Naive thymus-derived CD4-positive, alpha-beta T cell (primary cell): ENCODE measurements at regions not wholly inside any gene's neighbourhood (a gene's known extent, or its start where the extent isn't known, plus 50 kb on each side); places are given as distances from the start of the nearest gene placed in this dataset.
"Not testable (repeated sequence)": the region's sequence is repeated elsewhere in the genome, so short reads cannot be mapped to it uniquely, and the experiment has no call there.

Experiments used
- ATAC-seq: fragments of 150-1000 bp; cut with Tn5 transposase; 2 replicates; pipeline ENCODE4 v1.10.0; 2021; ENCODE audit warnings: mild to moderate bottlenecking, moderate library complexity
- CTCF ChIA-PET: fragments of 350-600 bp; sonication (Branson Sonifier 250); formaldehyde crosslinking; loops from one replicate; lab custom pipeline; 2021; ENCODE audit warnings: antibody characterized with exemption; lab: Charles Lee
- POLR2A ChIA-PET: fragments of 350-600 bp; sonication (Branson Sonifier 250); formaldehyde crosslinking; loops from one replicate; lab custom pipeline; 2021; ENCODE audit warnings: antibody characterized with exemption, inconsistent platforms; lab: Charles Lee
- DNase-seq, 9 donors: peaks; one replicate each; pipeline versions ENCODE4 v3.0.0 to v3.0.0-alpha.2; 2020 to 2022; ENCODE audit warnings: mixed read lengths in 1 of 9
- H3K27ac ChIP-seq: one replicate; pipeline ENCODE4 v1.7.0; 2013; ENCODE audit warnings: mild to moderate bottlenecking, low read depth, low read length, moderate library complexity
- H3K27me3 ChIP-seq, 2 donors: one replicate each; pipeline ENCODE4 v1.7.0; 2013; ENCODE audit warnings: low read length in 2 of 2, mild to moderate bottlenecking in 2 of 2, moderate library complexity in 2 of 2; ENCODE audit not compliant: control insufficient read depth in 2 of 2, insufficient read depth in 2 of 2
- H3K36me3 ChIP-seq, 3 experiments: 1 replicate in 2 of 3; 2 replicates in 1 of 3; pipeline ENCODE4 v1.7.0; 2013; ENCODE audit warnings: low read length in 3 of 3, mild to moderate bottlenecking in 3 of 3, moderate library complexity in 1 of 3; ENCODE audit not compliant: insufficient read depth in 3 of 3, control insufficient read depth in 2 of 3
- H3K4me1 ChIP-seq, 2 donors: one replicate each; pipeline ENCODE4 v1.7.0; 2013; ENCODE audit warnings: low read length in 2 of 2, mild to moderate bottlenecking in 2 of 2, moderate library complexity in 1 of 2; ENCODE audit not compliant: control insufficient read depth in 2 of 2, insufficient read depth in 2 of 2
- H3K4me3 ChIP-seq: 2 replicates; pipeline ENCODE4 v1.7.0; 2013; ENCODE audit warnings: mild to moderate bottlenecking, low read length
- H3K9me3 ChIP-seq, 3 experiments: 1 replicate in 2 of 3; 2 replicates in 1 of 3; pipeline ENCODE4 v1.7.0; 2013; ENCODE audit warnings: low read length in 3 of 3; ENCODE audit not compliant: control insufficient read depth in 2 of 3
- H3K27ac Mint-ChIP-seq, 9 donors: one replicate each; pipeline ENCODE4 v1.8.0; 2020 to 2022; ENCODE audit warnings: mixed read lengths in 9 of 9, mild to moderate bottlenecking in 8 of 9, moderate library complexity in 5 of 9, inconsistent platforms in 2 of 9
- H3K27me3 Mint-ChIP-seq, 5 donors: one replicate each; pipeline ENCODE4 v1.8.0; 2021 to 2022; ENCODE audit warnings: mixed read lengths in 5 of 5, mild to moderate bottlenecking in 1 of 5
- H3K36me3 Mint-ChIP-seq, 5 donors: one replicate each; pipeline ENCODE4 v1.8.0; 2020 to 2022; ENCODE audit warnings: mixed read lengths in 5 of 5, mild to moderate bottlenecking in 3 of 5, inconsistent platforms in 1 of 5
- H3K4me1 Mint-ChIP-seq, 7 donors: one replicate each; pipeline ENCODE4 v1.8.0; 2020 to 2022; ENCODE audit warnings: mixed read lengths in 7 of 7, mild to moderate bottlenecking in 3 of 7, inconsistent platforms in 1 of 7
- H3K4me3 Mint-ChIP-seq, 10 donors: one replicate each; pipeline ENCODE4 v1.8.0; 2020 to 2022; ENCODE audit warnings: mild to moderate bottlenecking in 10 of 10, mixed read lengths in 10 of 10, moderate library complexity in 6 of 10, inconsistent platforms in 2 of 10
- H3K9me3 Mint-ChIP-seq, 11 donors: one replicate each; pipeline ENCODE4 v1.8.0; 2020 to 2022; ENCODE audit warnings: mixed read lengths in 11 of 11, mild to moderate bottlenecking in 4 of 11, inconsistent platforms in 1 of 11, moderate library complexity in 1 of 11
- intact Hi-C, 2 donors: fragments of 100-400 bp; cut with micrococcal nuclease; formaldehyde crosslinking; loops; one replicate each; pipeline ENCODE4 v1.15.1; 2023

GRCh38 chr5:174531782-174532191 lies 192.6 kb upstream of the MSX2 start:
- H3K4me3 ChIP-seq: no peak overlapping the region
- H3K27me3 Mint-ChIP-seq: peaks cover 0 to 38% (median 16%) of the 10 kb centered on the region in 5 donors
- peaks cover 0 to 3% (median 0%) of the 10 kb centered on the region in 11 donors for H3K9me3 Mint-ChIP-seq
- H3K4me3 Mint-ChIP-seq: no peak overlapping the region
- POLR2A ChIA-PET: no interaction called here
- H3K4me1 ChIP-seq: no peaks in the 10 kb centered on the region
- no peak overlapping the region for H3K27ac Mint-ChIP-seq
- peaks cover 0 to 9% (median 0%) of the 10 kb centered on the region in 7 donors for H3K4me1 Mint-ChIP-seq
- no peaks in the 10 kb centered on the region for H3K36me3 ChIP-seq
- H3K9me3 ChIP-seq: no peaks in the 10 kb centered on the region
- DNase-seq (no peak), ATAC-seq (no peak)
- no peak overlapping the region for H3K27ac ChIP-seq
- CTCF ChIA-PET: no interaction called here
- intact Hi-C loops: no loop called here
- no peaks in the 10 kb centered on the region for H3K27me3 ChIP-seq
- H3K36me3 Mint-ChIP-seq: no peaks in the 10 kb centered on the region

- Mint-ChIP-seq H3K9me3 (peaks cover 0 to 3% (median 0%) of the 10 kb centered on the region in 11 donors), H3K27me3 (peaks cover 0 to 31% (median 16%) of the 10 kb centered on the region in 5 donors), H3K4me1 (peaks cover 0 to 9% (median 0%) of the 10 kb centered on the region in 7 donors), H3K36me3 (no peaks in the 10 kb centered on the region), H3K27ac (no peak overlapping the region), H3K4me3 (no peak overlapping the region)
- ATAC-seq: peak; percentile 72
- intact Hi-C loops: no loop called here
- Histone ChIP-seq H3K27ac (no peak overlapping the region), H3K9me3 (no peaks in the 10 kb centered on the region), H3K4me3 (no peak overlapping the region), H3K36me3 (no peaks in the 10 kb centered on the region), H3K4me1 (no peaks in the 10 kb centered on the region), H3K27me3 (no peaks in the 10 kb centered on the region)
- no peak for DNase-seq
- ChIA-PET CTCF (no interaction called here), POLR2A (no interaction called here)
Observed at GRCh38 chr5:174532455-174533453, 191.6 kb upstream of the MSX2 start.

DNA sequence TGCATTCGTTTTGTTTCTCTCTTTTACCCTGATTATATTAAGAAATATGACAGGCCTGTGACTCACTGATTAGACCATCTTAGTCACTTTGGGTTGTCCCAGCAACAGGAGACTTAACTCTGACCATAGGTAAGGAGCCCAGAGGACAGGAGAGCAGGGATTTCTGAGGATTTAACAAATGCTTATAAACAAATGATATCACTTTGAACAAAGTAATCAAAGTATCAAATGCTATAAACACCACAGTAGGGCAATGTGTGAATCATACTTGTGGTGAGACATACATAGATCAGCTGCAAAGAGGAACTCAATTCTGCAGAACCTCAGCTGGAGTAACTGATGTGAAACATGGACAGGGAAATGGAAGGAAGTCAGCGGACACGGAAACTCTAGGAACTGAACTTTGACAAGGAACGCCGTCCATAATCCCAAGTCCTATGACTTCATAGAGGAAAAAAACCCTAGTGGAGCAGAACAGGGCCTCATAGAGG lies 190.6 kb upstream of the MSX2 start:
- Histone ChIP-seq H3K9me3 (no peaks in the 10 kb centered on the region), H3K4me1 (no peaks in the 10 kb centered on the region), H3K27ac (no peak overlapping the region), H3K36me3 (no peaks in the 10 kb centered on the region), H3K27me3 (no peaks in the 10 kb centered on the region), H3K4me3 (no peak overlapping the region)
- Mint-ChIP-seq H3K4me1 (peaks cover 0 to 9% (median 0%) of the 10 kb centered on the region in 7 donors), H3K27ac (no peak overlapping the region), H3K4me3 (no peak overlapping the region), H3K9me3 (peaks cover 0 to 9% (median 4%) of the 10 kb centered on the region in 11 donors), H3K27me3 (peaks cover 0 to 30% (median 14%) of the 10 kb centered on the region in 5 donors), H3K36me3 (peaks cover 0 to 6% (median 0%) of the 10 kb centered on the region in 5 donors)
- intact Hi-C loops: no loop called here
- DNase-seq: no peak
- CTCF ChIA-PET: no interaction called here
- POLR2A ChIA-PET: no interaction called here
- ATAC-seq: peak; percentile 69

- peaks cover 0 to 14% (median 4%) of the 10 kb centered on the region in 5 donors for H3K27me3 Mint-ChIP-seq
- no peak overlapping the region for H3K4me3 Mint-ChIP-seq
- no peaks in the 10 kb centered on the region for H3K9me3 ChIP-seq
- peaks cover 0 to 8% (median 0%) of the 10 kb centered on the region in 7 donors for H3K4me1 Mint-ChIP-seq
- peaks cover 0 to 6% (median 0%) of the 10 kb centered on the region in 5 donors for H3K36me3 Mint-ChIP-seq
- H3K9me3 Mint-ChIP-seq: peaks cover 1 to 10% (median 4%) of the 10 kb centered on the region in 11 donors
- no peaks in the 10 kb centered on the region for H3K36me3 ChIP-seq
- H3K4me3 ChIP-seq: no peak overlapping the region
- no peak overlapping the region for H3K27ac Mint-ChIP-seq
- DNase-seq (no peak), ATAC-seq (no peak)
- H3K27me3 ChIP-seq: no peaks in the 10 kb centered on the region
- no peaks in the 10 kb centered on the region for H3K4me1 ChIP-seq
- ChIA-PET CTCF (no interaction called here), POLR2A (no interaction called here)
- no peak overlapping the region for H3K27ac ChIP-seq
- intact Hi-C loops: no loop called here
Observed at GRCh38 chr5:174535669-174536068, 188.7 kb upstream of the MSX2 start.

- H3K9me3 Mint-ChIP-seq: peaks cover 0 to 16% (median 6%) of the 10 kb centered on the region in 11 donors
- H3K36me3 Mint-ChIP-seq, H3K4me1 Mint-ChIP-seq, H3K27me3 ChIP-seq, ATAC-seq, H3K27ac ChIP-seq, DNase-seq, POLR2A ChIA-PET, H3K27me3 Mint-ChIP-seq, H3K4me1 ChIP-seq, H3K4me3 ChIP-seq, CTCF ChIA-PET, H3K27ac Mint-ChIP-seq, intact Hi-C loops, H3K36me3 ChIP-seq, H3K4me3 Mint-ChIP-seq, H3K9me3 ChIP-seq: not testable (repeated sequence)
Observed at GRCh38 chr5:174539823-174540222, 184.6 kb upstream of the MSX2 start.

DNA sequence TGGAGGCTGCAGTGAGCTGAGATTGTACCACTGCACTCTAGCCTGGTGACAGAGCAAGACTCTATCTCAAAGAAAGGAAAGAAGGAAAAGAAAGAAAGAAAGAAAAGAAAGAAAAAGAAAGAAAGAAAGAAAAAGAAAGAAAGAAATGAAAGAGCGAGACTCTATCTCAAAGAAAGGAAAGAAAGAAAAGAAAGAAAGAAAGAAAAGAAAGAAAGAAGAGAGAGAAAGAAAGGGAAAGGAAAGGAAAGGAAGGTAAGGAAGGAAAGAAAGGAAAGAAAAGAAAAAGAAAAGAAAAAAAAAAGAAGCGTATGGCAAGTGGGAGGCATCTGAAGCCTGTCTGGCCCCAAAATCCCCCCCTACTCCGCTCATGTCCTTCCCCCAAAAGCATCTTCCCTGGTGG lies 182.3 kb upstream of the MSX2 start:
- ATAC-seq (no peak), DNase-seq (no peak)
- ChIA-PET POLR2A (no interaction called here), CTCF (no interaction called here)
- Mint-ChIP-seq H3K4me1 (peaks cover 0 to 4% (median 0%) of the 10 kb centered on the region in 7 donors), H3K36me3 (peaks cover 0 to 6% (median 0%) of the 10 kb centered on the region in 5 donors), H3K27me3 (peaks cover 0 to 10% (median 0%) of the 10 kb centered on the region in 5 donors), H3K4me3 (no peak overlapping the region), H3K27ac (no peak overlapping the region), H3K9me3 (peaks cover 0 to 17% (median 6%) of the 10 kb centered on the region in 11 donors)
- Histone ChIP-seq H3K4me1 (no peaks in the 10 kb centered on the region), H3K9me3 (no peaks in the 10 kb centered on the region), H3K27me3 (no peaks in the 10 kb centered on the region), H3K36me3 (no peaks in the 10 kb centered on the region), H3K27ac (no peak overlapping the region), H3K4me3 (no peak overlapping the region)
- intact Hi-C loops: no loop called here
